GM21367 (cell line): ENCODE measurements at regions not wholly inside any gene's neighbourhood (a gene's known extent, or its start where the extent isn't known, plus 50 kb on each side); places are given as distances from the start of the nearest gene placed in this dataset.

Source experiments
- ATAC-seq: cut with Tn5 transposase; IDR thresholded peaks from one replicate; pipeline ENCODE4 v1.9.1; 2021; ENCODE audit not compliant: unreplicated experiment

DNA sequence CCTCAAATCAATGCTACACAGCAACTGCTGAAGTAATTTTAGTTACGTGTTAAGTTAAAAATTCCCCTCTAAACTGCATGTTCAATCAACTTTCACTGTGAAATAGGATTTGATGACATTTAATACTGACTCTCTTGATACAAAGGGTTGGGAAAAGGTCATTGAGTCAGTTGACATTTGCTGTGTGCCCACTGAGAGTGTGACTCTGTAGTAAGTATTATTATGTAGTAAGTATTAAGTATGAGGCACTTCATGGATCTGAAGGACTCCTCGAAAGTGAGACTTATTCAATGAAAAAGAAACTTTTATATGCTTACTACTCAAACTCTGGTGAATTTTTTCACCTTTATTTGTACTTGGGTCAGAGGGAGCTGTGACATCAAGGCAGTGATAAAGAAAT lies 83.1 kb upstream of the S1PR1 start:
- ATAC-seq: no peak

GRCh38 chr1:101152633-101153032 lies 84.2 kb upstream of the S1PR1 start:
- no peak for ATAC-seq

- ATAC-seq: no peak
Measured at GRCh38 chr1:101151286-101151685, 85.5 kb upstream of the S1PR1 start.

DNA sequence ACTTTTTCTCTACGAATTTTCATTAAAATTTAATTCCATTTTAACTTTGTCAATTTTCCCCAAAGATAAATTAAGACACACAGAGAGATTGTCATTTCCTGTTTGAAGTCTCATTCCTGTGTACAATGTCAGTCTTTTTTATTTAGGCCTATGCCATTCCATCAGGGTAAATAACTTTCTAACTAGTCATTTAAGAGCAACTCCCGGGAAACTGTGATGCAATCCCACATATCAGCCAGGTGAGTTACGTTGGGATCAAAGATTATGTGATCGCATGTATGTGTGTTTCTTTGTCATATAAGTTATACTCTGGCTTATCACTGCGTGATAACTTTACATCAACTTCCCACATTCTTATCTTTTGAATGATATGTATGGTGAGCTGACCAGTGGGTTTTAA lies 86.1 kb upstream of the S1PR1 start:
- no peak for ATAC-seq

- ATAC-seq: no peak
Measured at GRCh38 chr1:101150266-101150665, 86.6 kb upstream of the S1PR1 start.

DNA sequence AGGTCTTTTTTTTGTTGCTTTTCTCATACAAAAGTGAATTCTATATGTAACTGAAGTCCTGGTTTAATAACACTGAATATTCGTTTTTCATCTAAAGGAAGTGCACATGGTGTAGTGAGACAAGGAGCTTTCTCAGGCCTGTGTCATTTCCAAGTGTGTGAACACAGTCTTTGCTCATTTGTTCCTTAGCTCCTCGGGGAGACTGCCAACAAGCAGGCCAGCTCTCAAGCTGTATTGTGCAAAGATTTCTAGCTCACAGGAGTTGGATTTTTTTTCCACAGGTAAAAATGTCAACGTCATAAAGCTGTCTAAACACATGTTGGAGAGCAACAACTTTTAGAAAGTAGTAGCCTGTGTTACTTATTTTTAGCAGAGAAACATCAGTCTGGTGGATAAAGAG lies 87.8 kb upstream of the S1PR1 start:
- ATAC-seq: no peak

DNA sequence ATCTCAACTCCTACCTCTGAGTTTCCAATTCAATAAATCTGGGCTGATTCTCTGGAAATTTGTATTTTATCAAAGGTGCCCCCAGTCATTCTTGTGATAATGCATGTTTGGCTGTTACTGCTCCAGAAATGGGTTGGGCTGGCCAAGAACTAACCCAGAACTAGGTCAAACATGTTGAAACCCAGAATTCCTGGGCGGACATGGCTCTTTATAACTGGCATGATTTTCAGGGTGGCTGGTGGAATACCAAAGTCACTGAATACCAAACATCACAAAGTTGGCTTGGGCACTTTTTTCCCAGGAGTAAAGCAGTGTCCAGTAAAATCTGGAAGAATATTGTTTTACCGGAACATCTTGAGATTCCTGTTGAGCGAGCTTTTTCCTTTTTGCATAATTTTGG lies 89.4 kb upstream of the S1PR1 start:
- ATAC-seq: no peak

DNA sequence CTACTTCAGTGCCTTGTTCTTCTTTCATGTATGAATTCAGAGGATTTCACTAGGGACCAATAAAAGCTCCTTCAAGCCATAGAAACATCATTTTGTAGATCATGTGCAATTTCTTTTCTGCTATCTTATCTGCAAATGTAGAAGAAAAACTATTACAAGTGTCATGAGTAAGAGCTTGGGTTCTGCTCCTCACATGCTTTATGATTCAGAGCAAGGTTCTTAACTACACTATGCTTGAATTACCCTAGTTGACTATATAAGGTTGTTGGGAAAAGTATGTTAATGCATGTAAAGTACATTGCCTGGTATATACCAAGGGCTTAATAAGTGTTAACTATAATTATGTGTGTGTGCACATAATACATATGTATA lies 91.4 kb upstream of the S1PR1 start:
- no peak for ATAC-seq

DNA sequence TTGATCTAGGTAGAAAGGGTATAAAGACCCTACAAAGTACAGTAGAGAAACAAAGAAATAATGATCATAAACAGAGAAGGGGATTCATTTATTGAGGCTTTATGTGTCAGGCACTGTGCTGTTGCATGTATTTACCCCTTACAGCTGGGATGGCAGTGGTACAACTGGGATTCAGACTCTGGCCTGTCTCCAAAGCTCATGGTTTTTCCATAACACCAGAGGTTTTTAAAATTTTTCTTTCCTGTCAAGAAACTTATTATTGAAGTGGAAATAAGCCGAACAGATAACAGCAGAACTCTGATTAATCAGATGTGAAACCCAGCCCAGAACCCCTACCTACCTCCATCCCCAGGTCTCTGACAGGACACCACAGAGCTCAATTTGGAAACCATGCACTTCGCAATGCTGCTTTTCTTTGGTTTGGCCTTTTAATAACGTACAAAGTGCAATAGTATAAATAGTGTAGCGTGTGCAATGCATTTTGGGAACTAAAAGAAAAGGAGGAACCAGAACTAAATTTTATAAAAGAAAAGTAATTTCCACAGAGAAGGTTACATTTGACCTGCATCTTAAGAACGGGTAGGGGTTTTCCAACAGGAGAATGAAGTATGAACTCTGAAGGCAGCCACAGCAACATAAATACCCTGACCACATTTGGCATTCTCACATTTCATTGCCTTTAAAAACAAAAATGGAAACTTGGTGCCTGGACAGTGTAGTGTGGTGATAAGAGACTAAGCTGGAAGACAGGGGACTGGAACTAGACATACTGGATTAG lies 92.0 kb upstream of the S1PR1 start:
- no peak for ATAC-seq

GRCh38 chr1:101142244-101142643 lies 94.6 kb upstream of the S1PR1 start:
- ATAC-seq: no peak

DNA sequence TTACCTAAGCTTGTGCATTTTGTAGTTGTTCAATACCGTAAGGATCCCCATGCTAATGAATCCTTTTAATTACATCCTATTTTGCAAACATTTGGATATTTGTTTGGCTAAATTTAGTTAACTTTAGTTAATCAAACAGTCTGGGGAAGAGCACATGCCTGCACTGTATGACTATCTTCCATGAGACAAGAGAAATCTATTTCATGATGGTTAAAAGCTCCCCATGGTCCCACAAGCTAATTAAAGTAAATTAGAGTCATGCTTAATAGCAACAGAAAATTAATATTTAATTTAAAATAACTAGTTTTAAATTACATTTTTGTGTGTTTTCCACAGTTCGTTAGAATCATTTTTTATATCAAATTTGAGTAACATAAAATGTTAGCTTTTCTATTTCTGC lies 95.4 kb upstream of the S1PR1 start:
- ATAC-seq: no peak

DNA sequence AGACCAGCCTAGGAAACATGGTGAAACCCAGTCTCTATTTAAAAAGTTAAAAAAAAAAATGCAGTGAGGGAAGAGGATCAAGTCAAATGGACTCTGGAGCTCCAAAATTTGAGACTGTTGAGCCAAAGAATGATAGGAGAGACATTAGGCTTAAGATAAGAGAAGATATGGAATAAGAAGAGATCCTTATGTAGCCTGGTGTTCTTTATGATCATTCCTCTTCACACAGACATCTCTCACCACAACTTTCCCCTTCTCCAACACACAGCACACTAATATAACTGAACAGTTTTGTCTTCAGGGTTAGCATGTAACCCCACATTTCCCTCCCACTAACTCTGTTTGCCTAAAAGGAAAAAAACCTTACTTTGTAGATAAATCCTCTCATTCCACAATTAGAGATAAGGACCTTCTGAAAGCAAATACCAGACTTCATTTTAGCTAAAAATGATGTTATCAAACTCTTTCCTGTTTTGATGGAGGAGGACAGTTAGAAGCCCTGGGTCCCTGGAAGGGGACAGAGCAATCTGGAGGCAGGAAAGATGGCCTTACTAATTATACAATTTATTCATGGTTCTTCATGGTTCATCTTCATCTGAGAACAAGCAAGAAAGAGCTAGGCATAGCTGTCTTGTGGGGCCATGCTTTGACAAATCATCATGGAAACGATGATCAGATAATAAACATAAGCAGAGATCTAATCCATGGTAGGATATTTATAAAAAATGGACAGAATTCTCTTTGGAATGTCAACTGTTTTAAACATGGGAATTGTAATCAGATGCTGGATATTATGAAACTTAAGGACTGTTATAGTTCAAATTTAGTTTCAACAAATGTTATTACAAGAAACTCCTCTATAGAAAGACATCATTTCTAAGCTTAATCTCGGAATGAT lies 96.7 kb upstream of the S1PR1 start:
- no peak for ATAC-seq

DNA sequence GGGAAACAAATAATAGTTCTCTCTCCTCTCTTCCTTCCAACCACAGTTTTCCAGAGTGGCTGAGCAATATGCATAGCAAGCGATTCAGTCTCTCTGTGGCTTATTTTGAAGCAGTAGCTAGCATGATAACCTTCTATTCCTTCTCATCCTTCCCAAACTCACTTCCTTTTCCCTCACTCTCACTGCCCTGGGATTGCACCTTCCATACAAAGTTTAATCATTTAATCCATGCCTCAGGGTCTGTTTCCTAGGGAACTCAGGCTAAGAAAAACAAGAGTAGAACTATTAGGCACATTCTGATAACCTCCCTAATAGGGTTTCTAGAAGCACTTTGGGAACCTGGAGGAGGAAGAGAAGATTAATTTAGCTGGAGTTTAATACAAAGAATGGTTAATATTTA lies 97.7 kb upstream of the S1PR1 start:
- no peak for ATAC-seq

- ATAC-seq: peak; percentile 33
Measured at GRCh38 chr1:101137144-101138126, 99.4 kb upstream of the S1PR1 start.

GRCh38 chr1:101136739-101137138 lies 100.1 kb upstream of the S1PR1 start:
- ATAC-seq: peak; percentile 74

- ATAC-seq: no peak
Measured at GRCh38 chr1:101136271-101136670, 100.5 kb upstream of the S1PR1 start.

- ATAC-seq: no peak
Measured at GRCh38 chr1:101135526-101135925, 101.3 kb upstream of the S1PR1 start.

GRCh38 chr1:101131239-101131843 lies 105.5 kb upstream of the S1PR1 start:
- no peak for ATAC-seq

GRCh38 chr1:101130673-101131072 lies 105.1 kb upstream of the DPH5 start:
- no peak for ATAC-seq

DNA sequence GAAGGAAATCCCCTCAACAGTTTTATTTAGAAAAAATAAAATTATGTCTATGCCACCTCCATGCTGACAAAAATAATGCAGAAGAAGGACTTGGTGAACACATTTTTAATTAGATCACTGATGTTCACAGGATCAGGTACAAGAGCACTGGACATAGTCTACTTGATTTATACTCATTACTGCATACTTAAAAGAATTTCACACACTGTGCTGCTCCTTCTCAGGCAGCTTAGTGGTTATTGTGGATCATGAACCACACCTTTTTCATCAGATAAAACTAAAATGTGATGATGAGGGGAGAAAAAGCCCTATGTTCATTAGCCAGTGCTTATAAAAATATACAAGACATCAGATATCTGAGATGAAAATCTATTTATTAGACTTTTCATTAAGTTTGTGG lies 103.3 kb upstream of the DPH5 start:
- ATAC-seq: no peak
